ENCODE measurements at regions not wholly inside any gene's neighbourhood (a gene's known extent, or its start where the extent isn't known, plus 50 kb on each side); places are given as distances from the start of the nearest gene placed in this dataset.

- DNase-seq: no peak
Observed at GRCh38 chr12:61862986-61863385, 397.2 kb upstream of the USP15 start.

GRCh38 chr12:61863811-61864210 lies 396.4 kb upstream of the USP15 start:
- DNase-seq: no peak

- no peak for DNase-seq
Observed at GRCh38 chr12:61869796-61870195, 390.4 kb upstream of the USP15 start.

GRCh38 chr12:61870658-61871484 lies 389.3 kb upstream of the USP15 start:
- no peak for DNase-seq

GRCh38 chr12:61871485-61871810 lies 388.8 kb upstream of the USP15 start:
- no peak for DNase-seq

- no peak for DNase-seq
Observed at GRCh38 chr12:61879229-61879628, 381.0 kb upstream of the USP15 start.

- no peak for DNase-seq
Observed at GRCh38 chr12:61880186-61880585, 380.0 kb upstream of the USP15 start.

GRCh38 chr12:61891632-61892031 lies 368.6 kb upstream of the USP15 start:
- DNase-seq: no peak

- DNase-seq: no peak
Observed at GRCh38 chr12:61894168-61894567, 366.0 kb upstream of the USP15 start.

- peak; percentile 92 for DNase-seq
Observed at GRCh38 chr12:61896436-61896835, 363.8 kb upstream of the USP15 start.

GRCh38 chr12:61902403-61902802 lies 357.8 kb upstream of the USP15 start:
- no peak for DNase-seq

GRCh38 chr12:61911113-61911512 lies 349.1 kb upstream of the USP15 start:
- no peak for DNase-seq

- DNase-seq: no peak
Observed at GRCh38 chr12:61915420-61915819, 344.8 kb upstream of the USP15 start.

GRCh38 chr12:61916831-61917230 lies 343.4 kb upstream of the USP15 start:
- DNase-seq: no peak

- no peak for DNase-seq
Observed at GRCh38 chr12:61919686-61920085, 340.5 kb upstream of the USP15 start.

GRCh38 chr12:61920230-61920629 lies 340.0 kb upstream of the USP15 start:
- DNase-seq: no peak

GRCh38 chr12:61923152-61923551 lies 337.1 kb upstream of the USP15 start:
- DNase-seq: no peak

GRCh38 chr12:61934564-61934963 lies 325.6 kb upstream of the USP15 start:
- DNase-seq: no peak

GRCh38 chr12:61939977-61940376 lies 320.2 kb upstream of the USP15 start:
- no peak for DNase-seq

- DNase-seq: no peak
Observed at GRCh38 chr12:61956545-61956944, 303.7 kb upstream of the USP15 start.

- no peak for DNase-seq
Observed at GRCh38 chr12:61974461-61974860, 285.7 kb upstream of the USP15 start.

GRCh38 chr12:61985830-61986229 lies 274.4 kb upstream of the USP15 start:
- DNase-seq: no peak

GRCh38 chr12:61987173-61987572 lies 273.0 kb upstream of the USP15 start:
- DNase-seq: no peak

GRCh38 chr12:61991661-61992060 lies 268.5 kb upstream of the USP15 start:
- DNase-seq: no peak

- DNase-seq: no peak
Observed at GRCh38 chr12:61993734-61994345, 266.4 kb upstream of the USP15 start.

Measured in NCI-H187 treated with DMSO at 0.1 percent for 48 hours (cell line).